IPS-NIHi7 (cell line): ENCODE measurements at regions not wholly inside any gene's neighbourhood (a gene's known extent, or its start where the extent isn't known, plus 50 kb on each side); places are given as distances from the start of the nearest gene placed in this dataset.

Source experiments
- DNase-seq: peaks from one replicate; pipeline ENCODE4 v3.0.0; 2012; ENCODE audit warnings: mixed read lengths; ENCODE audit errors: extremely low spot score

GRCh38 chr17:17398188-17398942 lies 78.4 kb upstream of the MED9 start:
- DNase-seq: no peak

DNA sequence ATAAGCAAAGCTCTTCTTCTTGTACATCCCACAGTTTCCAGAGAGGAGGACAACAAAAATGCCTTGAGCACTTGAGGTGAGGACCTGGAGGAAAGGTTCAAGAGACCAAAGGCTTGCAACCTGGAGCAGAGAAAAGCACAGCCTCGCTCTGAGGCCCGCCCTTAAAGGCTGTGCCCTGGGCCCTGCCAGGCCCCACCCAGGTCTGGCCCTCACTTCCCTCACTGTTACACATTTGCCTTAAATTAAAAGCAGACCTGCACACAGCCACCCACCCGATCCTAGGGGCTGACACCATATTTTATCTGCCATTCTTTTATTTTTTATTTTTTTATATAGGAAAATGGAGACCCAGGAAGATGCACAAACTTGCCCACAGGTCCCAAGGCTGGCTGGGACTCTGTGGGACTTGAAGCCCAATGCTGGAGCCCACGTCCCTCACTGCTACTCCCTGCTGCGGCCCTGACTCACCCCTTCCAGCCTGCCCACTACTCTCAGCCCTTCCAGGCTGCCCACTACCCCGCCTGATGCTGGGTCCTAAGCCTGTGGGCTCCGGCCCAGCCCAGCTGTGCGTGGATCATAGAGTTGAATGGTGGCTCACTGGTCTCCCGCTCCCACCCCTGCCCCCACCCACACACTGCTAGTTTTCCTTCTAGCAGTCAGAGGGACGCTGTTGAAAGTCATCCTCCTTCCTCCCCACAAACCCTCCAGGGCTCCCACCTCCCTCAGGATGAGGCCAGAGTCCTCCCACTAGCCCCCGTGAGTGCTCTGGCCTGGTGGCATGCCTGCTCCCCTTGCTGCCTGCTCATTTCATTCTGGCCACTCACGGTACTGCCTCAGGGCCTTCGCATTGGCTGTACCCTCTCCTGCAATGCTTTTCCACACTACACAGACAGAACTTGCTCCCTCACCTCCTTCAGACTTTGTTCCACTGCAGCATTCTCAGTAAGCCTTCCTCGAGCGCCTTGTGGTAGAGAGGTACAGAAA lies 77.6 kb upstream of the MED9 start:
- DNase-seq: no peak

- no peak for DNase-seq
Measured at GRCh38 chr17:17400070-17400469, 76.7 kb upstream of the MED9 start.

GRCh38 chr17:17400566-17401184 lies 76.1 kb upstream of the MED9 start:
- DNase-seq: no peak

DNA sequence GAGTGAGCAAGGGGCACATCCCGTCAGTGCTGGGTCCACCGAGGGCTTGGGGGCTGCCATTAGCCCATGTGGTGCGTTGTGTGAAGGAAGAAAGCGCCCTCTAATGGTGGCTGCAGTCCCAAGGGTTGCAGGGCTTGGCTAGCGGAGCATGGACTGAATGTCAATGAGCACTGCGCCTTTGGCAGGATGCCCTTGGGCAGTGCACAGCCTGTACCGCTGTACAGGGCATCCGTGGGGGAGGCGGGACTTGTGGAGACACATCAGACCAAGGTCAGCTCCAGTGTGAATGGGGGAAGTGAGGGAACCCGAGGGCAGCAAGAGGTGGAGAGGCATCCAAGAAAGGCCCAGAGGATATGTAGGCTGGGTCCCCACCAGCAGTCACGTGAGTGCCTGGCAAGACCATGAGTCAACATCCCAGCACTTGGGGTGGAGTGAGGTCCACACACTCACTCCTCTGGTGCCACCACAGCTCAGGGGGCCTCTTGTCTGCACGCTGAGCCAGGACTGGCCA lies 75.5 kb upstream of the MED9 start:
- DNase-seq: peak; percentile 86

DNA sequence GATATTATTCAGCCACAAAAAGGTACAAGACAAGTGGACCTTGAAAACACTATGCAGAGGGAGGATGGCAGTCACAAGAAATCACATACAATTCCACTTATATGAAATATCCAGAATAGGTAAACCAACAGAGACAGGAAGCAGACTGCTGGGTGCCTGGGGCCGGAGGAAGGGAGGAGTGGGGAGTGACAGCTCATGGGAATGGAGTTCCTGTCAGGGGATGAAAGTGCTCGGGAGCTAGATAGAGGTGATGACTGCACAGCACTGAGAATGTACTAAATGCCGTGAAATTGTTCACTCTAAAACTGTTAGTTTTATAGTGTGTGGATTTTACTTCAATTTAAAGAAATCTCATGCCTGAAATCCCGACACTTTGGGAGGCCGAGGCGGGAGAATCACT lies 74.2 kb upstream of the MED9 start:
- no peak for DNase-seq

GRCh38 chr17:17403065-17403464 lies 73.7 kb upstream of the MED9 start:
- DNase-seq: no peak

DNA sequence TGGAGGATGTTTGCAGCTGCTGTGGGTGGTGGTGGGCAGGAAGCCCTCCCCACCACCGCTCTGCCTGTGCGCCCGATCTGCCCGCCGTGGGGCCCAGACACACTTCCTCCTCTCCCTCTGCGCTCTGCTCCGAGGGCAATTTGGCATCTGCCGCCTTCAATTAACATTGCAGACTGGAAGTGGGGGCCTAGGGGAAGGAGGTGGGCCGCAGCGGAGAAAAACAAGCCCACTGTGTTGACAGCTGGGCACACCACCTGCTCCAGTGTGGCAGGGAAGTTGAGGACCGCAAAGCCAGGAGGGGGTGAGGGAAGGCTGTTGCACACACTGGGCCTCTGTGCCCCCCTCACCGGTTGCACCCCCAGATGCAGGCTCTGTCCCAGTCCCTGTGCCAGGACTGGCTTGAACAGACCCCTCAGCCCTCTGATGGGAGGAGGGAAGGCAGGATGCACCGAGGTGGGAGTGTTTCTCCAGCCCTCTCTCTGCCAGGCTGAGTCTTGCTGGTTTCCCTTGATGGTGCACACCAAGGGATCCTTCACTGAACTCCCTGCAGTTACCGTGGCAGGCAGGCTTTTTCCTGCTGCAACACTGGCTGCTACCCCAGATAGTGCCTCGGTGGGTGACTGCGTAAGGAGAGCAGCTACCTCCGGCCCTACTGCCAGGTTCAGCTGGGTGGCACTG lies 72.8 kb upstream of the MED9 start:
- no peak for DNase-seq

- no peak for DNase-seq
Measured at GRCh38 chr17:17405673-17406072, 71.1 kb upstream of the MED9 start.

- DNase-seq: no peak
Measured at GRCh38 chr17:17406225-17406624, 70.6 kb upstream of the MED9 start.

DNA sequence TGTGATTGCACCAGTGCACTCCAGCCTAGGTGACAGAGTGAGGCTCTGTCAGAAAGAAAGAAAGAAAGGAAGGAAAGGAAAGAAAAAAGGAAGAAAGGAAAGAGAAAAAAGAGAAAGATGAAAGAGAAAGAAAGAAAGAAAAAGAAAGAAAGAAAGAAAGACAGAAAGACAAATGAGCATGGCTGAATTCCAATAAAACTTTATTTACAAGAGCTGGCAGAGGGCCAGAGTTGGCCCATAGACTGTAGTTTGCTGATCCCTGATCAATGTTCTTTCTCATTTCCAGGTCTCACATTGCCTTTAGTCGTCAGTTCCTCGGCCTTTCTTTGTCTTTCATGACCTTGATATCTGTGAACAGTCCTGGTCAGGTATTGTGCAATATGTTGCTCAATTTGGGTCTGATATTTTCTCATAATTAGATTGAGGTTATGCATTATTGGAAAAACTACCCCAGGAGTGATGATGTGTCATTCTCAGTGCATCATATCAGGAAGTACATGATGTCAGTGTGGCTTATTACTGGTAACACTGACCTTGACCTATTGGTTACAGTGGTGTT lies 68.5 kb upstream of the MED9 start:
- no peak for DNase-seq

DNA sequence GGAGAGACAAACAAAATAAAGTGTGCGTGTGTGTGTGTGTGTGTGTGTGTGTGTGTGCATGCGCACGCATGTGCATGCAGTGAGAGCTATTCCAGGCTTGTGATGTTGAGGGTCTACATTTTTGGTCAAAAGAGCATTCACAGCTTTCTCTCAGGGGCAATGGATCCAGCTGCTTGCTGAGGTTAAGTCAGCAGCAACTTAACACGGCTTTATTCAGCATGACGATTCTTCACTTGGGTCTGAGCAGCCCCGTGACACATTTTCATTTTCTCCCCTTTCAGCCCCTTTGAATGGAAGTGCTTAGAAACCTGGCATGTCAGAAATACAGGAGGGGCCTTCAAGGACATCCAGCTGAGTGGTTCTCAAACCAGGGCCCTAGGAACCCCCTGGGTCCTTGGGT lies 66.4 kb upstream of the MED9 start:
- no peak for DNase-seq

DNA sequence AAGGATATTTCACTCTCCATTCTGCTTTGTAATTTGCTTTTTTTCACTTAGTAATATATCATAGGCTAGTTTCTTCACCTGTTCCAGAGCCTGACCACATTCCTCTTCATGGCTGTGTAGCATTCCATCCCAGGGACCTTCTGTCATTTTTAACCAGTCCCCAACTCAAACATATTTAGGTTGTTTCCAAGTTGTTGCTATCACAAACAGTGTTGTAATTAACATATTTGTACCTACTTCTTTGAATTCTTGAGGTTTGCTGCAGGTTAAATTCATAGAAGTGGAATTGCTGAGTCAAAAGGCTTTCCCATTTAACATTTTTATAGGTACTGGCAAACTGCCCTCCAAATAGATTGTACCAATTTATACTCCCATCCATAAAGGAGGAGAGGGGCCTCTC lies 65.1 kb upstream of the MED9 start:
- DNase-seq: no peak

DNA sequence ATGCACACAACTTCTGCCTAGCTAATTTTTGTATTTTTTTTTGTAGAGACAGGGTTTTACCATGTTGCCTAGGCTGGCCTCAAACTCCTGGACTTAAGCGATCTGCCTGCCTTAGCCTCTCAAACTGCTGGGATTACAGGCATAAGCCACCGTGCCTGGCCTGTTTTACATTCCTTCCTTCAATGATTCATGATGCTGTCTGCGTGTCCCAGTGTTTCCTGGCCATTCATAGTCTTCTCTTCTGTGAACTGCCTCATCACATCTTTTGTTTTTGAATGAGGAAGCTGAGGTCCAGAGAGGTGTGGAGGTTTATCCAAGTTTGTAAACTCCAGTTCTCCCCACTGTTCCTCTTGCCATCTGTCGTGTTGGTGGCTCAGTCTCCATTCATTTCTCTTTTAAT lies 64.5 kb upstream of the MED9 start:
- DNase-seq: no peak

DNA sequence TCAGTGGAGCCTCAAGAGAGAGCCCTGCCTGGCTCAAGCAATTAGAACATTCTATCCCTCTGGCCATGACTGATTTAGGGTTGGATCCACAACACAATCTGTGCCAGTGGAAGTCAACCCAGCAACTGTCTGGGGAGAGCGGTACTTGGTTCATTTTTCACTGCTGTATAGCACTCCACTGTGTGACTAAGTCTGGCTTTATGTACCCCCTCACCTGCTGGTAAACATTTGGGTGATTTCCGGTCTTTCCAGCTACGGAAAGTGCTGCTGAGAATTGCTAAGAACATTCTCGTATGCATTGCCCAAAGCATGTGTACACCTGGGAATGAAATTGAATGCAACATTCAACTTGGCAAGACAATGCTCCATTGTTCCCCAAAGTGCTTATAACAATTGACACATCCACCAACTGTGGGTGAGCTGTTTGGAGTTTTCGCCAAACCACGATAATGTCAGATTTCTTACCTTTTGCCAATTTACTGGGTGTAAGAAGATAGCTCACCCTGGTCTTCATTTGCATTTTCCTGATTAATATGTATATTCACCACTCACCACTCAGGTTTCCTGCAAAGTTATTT lies 63.5 kb upstream of the MED9 start:
- DNase-seq: no peak

DNA sequence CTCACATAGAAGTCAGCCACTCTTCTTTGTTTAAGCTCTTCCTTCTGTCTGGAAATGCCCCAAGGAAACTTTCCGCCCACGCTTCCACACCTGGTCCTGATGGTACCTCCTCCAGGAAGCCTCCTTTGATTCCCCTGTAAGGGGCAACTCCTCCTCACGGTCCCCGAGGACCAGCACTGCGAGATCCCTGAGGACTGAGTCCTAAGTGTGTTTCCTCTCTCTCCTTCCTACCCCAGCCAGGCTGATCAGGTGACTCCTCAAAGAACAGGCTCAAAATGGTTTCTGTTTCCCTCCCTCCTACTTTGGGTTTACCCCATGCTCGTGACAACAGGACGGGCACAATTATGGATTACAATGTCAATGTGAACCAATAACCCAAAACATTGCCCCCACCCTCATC lies 63.0 kb upstream of the MED9 start:
- no peak for DNase-seq

GRCh38 chr17:17414341-17414805 lies 62.4 kb upstream of the MED9 start:
- DNase-seq: no peak

- DNase-seq: no peak
Measured at GRCh38 chr17:17415006-17415405, 61.8 kb upstream of the MED9 start.

GRCh38 chr17:17416007-17416399 lies 60.8 kb upstream of the MED9 start:
- DNase-seq: peak; percentile 84

- DNase-seq: no peak
Measured at GRCh38 chr17:17416400-17417360, 60.1 kb upstream of the MED9 start.
